HG03354 (cell line): ENCODE measurements at regions not wholly inside any gene's neighbourhood (a gene's known extent, or its start where the extent isn't known, plus 50 kb on each side); places are given as distances from the start of the nearest gene placed in this dataset.

Source experiments
- ATAC-seq: cut with Tn5 transposase; IDR thresholded peaks from one replicate; pipeline ENCODE4 v1.9.1; 2021; ENCODE audit warnings: mild to moderate bottlenecking; ENCODE audit not compliant: unreplicated experiment, poor library complexity, severe bottlenecking

- no peak for ATAC-seq
These were observed 503.2 kb upstream of the CTSO start for GRCh38 chr4:156456830-156457229.

GRCh38 chr4:156443488-156443887, 489.8 kb upstream of the CTSO start:
- ATAC-seq, result no peak

- no peak for ATAC-seq
These were observed 489.2 kb upstream of the CTSO start for GRCh38 chr4:156442912-156443311.

- no peak for ATAC-seq
These were observed 486.0 kb upstream of the CTSO start for GRCh38 chr4:156439576-156440200.

- no peak for ATAC-seq
These were observed 484.0 kb upstream of the CTSO start for GRCh38 chr4:156437666-156438065.

GRCh38 chr4:156422576-156422975, 468.9 kb upstream of the CTSO start:
- ATAC-seq, result no peak

- ATAC-seq, result no peak
These were observed 467.0 kb upstream of the CTSO start for GRCh38 chr4:156420623-156421022.

GRCh38 chr4:156419080-156419685, 465.5 kb upstream of the CTSO start:
- ATAC-seq, result no peak

- ATAC-seq, result no peak
These were observed 460.7 kb upstream of the CTSO start for GRCh38 chr4:156414406-156414805.

- no peak for ATAC-seq
These were observed 459.8 kb upstream of the CTSO start for GRCh38 chr4:156413239-156414135.

GRCh38 chr4:156411531-156411930, 457.9 kb upstream of the CTSO start:
- ATAC-seq, result no peak

GRCh38 chr4:156408749-156409148, 455.1 kb upstream of the CTSO start:
- ATAC-seq, result no peak

- ATAC-seq, result no peak
These were observed 447.7 kb upstream of the CTSO start for GRCh38 chr4:156401371-156401770.

GRCh38 chr4:156396534-156396933, 442.9 kb upstream of the CTSO start:
- ATAC-seq, result no peak

- ATAC-seq, result no peak
These were observed 437.6 kb upstream of the CTSO start for GRCh38 chr4:156391325-156391653.

- ATAC-seq, result no peak
These were observed 437.1 kb upstream of the CTSO start for GRCh38 chr4:156390599-156391324.

- ATAC-seq, result no peak
These were observed 435.2 kb upstream of the CTSO start for GRCh38 chr4:156388826-156389225.

- peak; percentile 88 for ATAC-seq
These were observed 424.5 kb upstream of the CTSO start for GRCh38 chr4:156378033-156378665.

GRCh38 chr4:156377036-156377710, 423.5 kb upstream of the CTSO start:
- no peak for ATAC-seq
